GM12872 (cell line): ENCODE measurements at regions not wholly inside any gene's neighbourhood (a gene's known extent, or its start where the extent isn't known, plus 50 kb on each side); places are given as distances from the start of the nearest gene placed in this dataset.

Experiments used
- CTCF ChIP-seq: IDR thresholded peaks from 3 replicates; pipeline ENCODE4 v1.5.1; 2011; ENCODE audit warnings: low read depth, mild to moderate bottlenecking, low read length, moderate library complexity; ENCODE audit not compliant: insufficient read depth

GRCh38 chr12:24360907-24361306 lies 411.4 kb upstream of the SOX5 start:
- no peak for TF ChIP-seq CTCF

- TF ChIP-seq CTCF = no peak
Observed at GRCh38 chr12:24360461-24360860, 411.0 kb upstream of the SOX5 start.

GRCh38 chr12:24360057-24360456 lies 410.6 kb upstream of the SOX5 start:
- TF ChIP-seq CTCF = no peak

- TF ChIP-seq CTCF = no peak
Observed at GRCh38 chr12:24359418-24359817, 409.9 kb upstream of the SOX5 start.

- no peak for TF ChIP-seq CTCF
Observed at GRCh38 chr12:24356240-24356804, 406.9 kb upstream of the SOX5 start.

- TF ChIP-seq CTCF = no peak
Observed at GRCh38 chr12:24352363-24352762, 402.9 kb upstream of the SOX5 start.

- TF ChIP-seq CTCF = no peak
Observed at GRCh38 chr12:24349051-24349799, 399.8 kb upstream of the SOX5 start.
